ENCODE measurements at regions not wholly inside any gene's neighbourhood (a gene's known extent, or its start where the extent isn't known, plus 50 kb on each side); places are given as distances from the start of the nearest gene placed in this dataset.

GRCh38 chr13:105721016-105721415 lies 814.4 kb downstream of the EFNB2 start:
- Histone ChIP-seq H3K27ac (no peak overlapping the region), H3K79me2 (ENCODE audit: insufficient read depth, low read depth) (no peaks in the 10 kb centered on the region), H3K4me1 (ENCODE audit: low read depth, poor library complexity, severe bottlenecking) (no peaks in the 10 kb centered on the region), H3K4me3 (IDR thresholded peaks at IDR 0.05; ENCODE audit: insufficient read depth, low read depth, low read length) (no peak overlapping the region), H3K36me3 (ENCODE audit: insufficient read depth) (no peaks in the 10 kb centered on the region), H4K20me1 (ENCODE audit: insufficient read depth) (no peaks in the 10 kb centered on the region), H3K27me3 (ENCODE audit: insufficient read depth, low read depth) (no peaks in the 10 kb centered on the region), H3K4me2 (no peak overlapping the region), H2AFZ (ENCODE audit: low read depth) (no peak overlapping the region), H3K9ac (no peak overlapping the region)
- no peak for TF ChIP-seq CTCF (conservative IDR thresholded peaks at IDR 0.05; ENCODE audit: low read depth, low read length)

GRCh38 chr13:105719859-105720258 lies 815.6 kb downstream of the EFNB2 start:
- Histone ChIP-seq H3K9ac (no peak overlapping the region), H3K4me3 (IDR thresholded peaks at IDR 0.05; ENCODE audit: insufficient read depth, low read depth, low read length) (no peak overlapping the region), H3K4me2 (no peak overlapping the region), H3K36me3 (ENCODE audit: insufficient read depth) (no peaks in the 10 kb centered on the region), H2AFZ (ENCODE audit: low read depth) (no peak overlapping the region), H3K79me2 (ENCODE audit: insufficient read depth, low read depth) (no peaks in the 10 kb centered on the region), H4K20me1 (ENCODE audit: insufficient read depth) (no peaks in the 10 kb centered on the region), H3K4me1 (ENCODE audit: low read depth, poor library complexity, severe bottlenecking) (no peaks in the 10 kb centered on the region), H3K27me3 (ENCODE audit: insufficient read depth, low read depth) (no peaks in the 10 kb centered on the region), H3K27ac (no peak overlapping the region)
- no peak for TF ChIP-seq CTCF (conservative IDR thresholded peaks at IDR 0.05; ENCODE audit: low read depth, low read length)

GRCh38 chr13:105709181-105709580 lies 826.3 kb downstream of the EFNB2 start:
- H3K4me2 ChIP-seq = no peak overlapping the region
- TF ChIP-seq CTCF (conservative IDR thresholded peaks at IDR 0.05; ENCODE audit: low read depth, low read length) = no peak
- H3K27ac ChIP-seq = no peak overlapping the region

GRCh38 chr13:105703843-105704242 lies 831.6 kb downstream of the EFNB2 start:
- TF ChIP-seq CTCF (conservative IDR thresholded peaks at IDR 0.05; ENCODE audit: low read depth, low read length) = no peak
- Histone ChIP-seq H3K79me2 (ENCODE audit: insufficient read depth, low read depth) (no peaks in the 10 kb centered on the region), H2AFZ (ENCODE audit: low read depth) (no peak overlapping the region), H3K4me2 (no peak overlapping the region), H3K27ac (no peak overlapping the region), H3K4me3 (IDR thresholded peaks at IDR 0.05; ENCODE audit: insufficient read depth, low read depth, low read length) (no peak overlapping the region), H3K36me3 (ENCODE audit: insufficient read depth) (no peaks in the 10 kb centered on the region), H3K27me3 (ENCODE audit: insufficient read depth, low read depth) (no peaks in the 10 kb centered on the region), H3K9ac (no peak overlapping the region), H4K20me1 (ENCODE audit: insufficient read depth) (no peaks in the 10 kb centered on the region), H3K4me1 (ENCODE audit: low read depth, poor library complexity, severe bottlenecking) (no peaks in the 10 kb centered on the region)

More at GRCh38 chr13:105709181-105709580, 826.3 kb downstream of the EFNB2 start:
- H3K4me3 ChIP-seq (IDR thresholded peaks at IDR 0.05; ENCODE audit: insufficient read depth, low read depth, low read length) = no peak overlapping the region
- H3K4me1 ChIP-seq (ENCODE audit: low read depth, poor library complexity, severe bottlenecking) = no peaks in the 10 kb centered on the region
- H2AFZ ChIP-seq (ENCODE audit: low read depth) = no peak overlapping the region
- H3K27me3 ChIP-seq (ENCODE audit: insufficient read depth, low read depth) = no peaks in the 10 kb centered on the region
- no peaks in the 10 kb centered on the region for H3K36me3 ChIP-seq (ENCODE audit: insufficient read depth)
- H3K9ac ChIP-seq = no peak overlapping the region
- H4K20me1 ChIP-seq (ENCODE audit: insufficient read depth) = no peaks in the 10 kb centered on the region
- no peaks in the 10 kb centered on the region for H3K79me2 ChIP-seq (ENCODE audit: insufficient read depth, low read depth)

Measured in KMS-11 (cell line).